ENCODE measurements at regions not wholly inside any gene's neighbourhood (a gene's known extent, or its start where the extent isn't known, plus 50 kb on each side); places are given as distances from the start of the nearest gene placed in this dataset.
A peak's percentile ranks its signal among the peaks of the same experiment; 100 is the strongest.

DNA sequence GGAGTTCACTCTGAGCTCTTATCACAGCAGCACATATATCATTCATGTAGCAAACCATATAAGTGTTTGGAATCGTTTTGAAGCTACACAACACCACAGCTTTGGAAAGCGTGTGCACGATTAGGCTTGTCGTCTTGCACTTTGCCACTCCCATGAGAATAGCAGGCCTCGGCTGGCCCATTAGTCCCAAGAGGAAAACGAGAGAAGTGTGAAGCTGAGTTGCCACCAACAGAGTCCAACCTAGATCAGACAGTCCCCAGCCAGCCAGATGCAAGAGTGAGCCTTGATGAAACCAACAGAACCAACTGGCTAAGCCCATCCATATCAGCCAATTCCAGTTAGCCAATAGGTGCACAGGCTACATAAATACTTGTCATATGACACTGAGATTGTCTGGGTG lies 238.4 kb downstream of the C1orf94 start:
- no peak for DNase-seq

DNA sequence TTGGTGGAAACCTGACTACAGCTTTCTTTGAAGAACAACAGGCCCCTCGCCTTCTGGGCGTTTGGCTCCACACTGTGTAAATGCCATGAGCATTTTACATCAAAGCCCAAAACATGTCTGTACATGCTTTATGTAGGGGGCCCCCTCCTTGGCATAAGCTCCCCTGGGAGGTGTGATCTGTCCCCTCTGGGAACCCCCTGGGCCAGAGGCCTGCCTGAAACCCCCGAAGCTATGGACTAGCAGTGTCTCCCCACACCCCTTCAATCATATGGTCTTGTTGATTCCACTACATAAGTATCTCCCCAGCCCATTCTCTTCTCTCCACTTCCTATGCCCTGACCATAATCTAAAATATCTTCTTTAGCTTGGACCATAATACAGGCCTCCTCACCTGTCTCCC lies 241.5 kb downstream of the C1orf94 start:
- no peak for DNase-seq

DNA sequence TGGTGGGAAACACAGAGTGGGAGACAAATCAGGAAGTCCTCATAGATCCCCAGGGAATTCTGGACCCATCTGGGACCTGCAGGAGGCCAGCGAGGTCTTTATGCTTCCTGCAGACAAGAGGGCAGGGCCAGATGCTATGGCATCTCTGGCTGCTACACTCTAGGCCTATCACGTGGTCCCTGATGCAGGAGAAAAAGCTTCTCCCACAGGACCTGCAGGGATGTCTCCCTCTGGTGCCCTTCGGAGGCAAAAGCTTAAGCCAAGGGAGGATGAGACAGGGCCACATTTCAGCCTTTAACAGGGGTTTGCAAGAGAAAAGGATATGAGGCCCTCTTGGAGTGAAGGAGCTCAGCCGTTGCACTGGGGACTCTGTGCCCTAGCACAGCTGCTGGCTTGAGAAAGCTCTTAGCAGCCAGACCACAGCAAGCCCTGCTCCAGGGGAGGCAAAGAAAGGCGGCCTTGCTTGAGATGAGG lies 243.0 kb downstream of the C1orf94 start:
- no peak for DNase-seq

DNA sequence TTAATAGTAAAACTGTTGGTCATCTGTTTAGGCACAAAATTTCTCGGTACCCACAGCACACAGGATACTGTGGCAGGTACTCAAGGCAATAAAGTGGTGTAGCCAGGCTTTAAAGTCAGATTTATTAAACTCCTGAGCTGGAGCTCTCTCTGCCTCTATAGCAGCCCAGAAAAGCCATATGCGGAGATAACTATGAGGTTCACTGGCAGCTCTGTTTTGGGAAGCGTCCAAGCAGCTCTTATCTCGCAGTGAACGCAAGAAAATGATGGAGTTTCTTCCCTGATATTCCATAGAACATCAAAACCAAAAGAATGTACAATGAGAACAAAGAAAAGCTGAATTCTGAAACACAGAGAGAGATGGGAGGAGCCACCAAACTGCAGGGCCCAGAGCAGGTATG lies 248.3 kb downstream of the C1orf94 start:
- no peak for DNase-seq

DNA sequence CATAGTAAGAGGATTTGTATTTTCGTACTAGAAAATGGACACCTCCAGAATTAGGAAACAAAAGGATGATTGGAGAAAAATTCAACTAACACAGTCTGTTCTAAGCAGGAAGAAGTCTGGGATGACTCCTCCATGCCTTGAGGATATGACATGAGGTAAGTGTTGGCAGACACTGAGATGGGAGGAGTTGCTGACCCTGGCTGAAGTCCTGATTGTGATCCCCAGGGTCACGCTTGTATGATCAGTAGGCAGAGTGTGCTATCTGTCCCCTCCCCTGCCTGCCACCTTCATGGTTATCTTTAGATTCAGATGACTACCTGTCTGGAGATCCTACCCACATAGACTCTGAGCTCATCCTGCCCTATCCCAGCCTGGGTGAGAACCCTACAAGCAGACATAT lies 249.1 kb downstream of the C1orf94 start:
- DNase-seq, result no peak

DNA sequence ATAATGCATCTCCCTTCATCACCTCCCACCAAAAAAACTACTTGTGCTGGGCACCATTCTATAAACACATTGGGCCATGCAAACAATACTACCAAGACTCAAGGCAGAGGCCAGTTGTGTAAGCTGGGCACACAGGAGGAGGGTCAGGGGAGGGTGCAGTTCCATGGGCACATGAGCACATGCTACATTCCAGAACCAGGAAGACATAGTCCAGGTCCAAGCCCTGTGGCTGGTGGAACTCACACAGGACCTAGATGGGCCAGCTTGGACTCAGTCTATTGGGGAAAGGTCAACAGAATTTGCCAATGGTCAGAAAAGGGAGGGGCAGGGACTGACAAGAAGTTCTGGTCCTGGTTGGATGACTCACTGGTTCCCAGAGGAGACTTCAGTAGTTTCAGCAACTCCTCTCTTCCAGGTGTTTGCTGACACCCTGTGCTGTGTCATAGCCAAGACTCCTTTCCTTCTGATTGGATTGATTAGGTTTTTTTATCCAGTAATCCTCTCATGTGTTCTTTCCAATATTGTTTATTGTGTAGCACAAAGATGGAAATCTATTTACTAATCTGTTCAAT lies 249.7 kb downstream of the C1orf94 start:
- no peak for DNase-seq

DNA sequence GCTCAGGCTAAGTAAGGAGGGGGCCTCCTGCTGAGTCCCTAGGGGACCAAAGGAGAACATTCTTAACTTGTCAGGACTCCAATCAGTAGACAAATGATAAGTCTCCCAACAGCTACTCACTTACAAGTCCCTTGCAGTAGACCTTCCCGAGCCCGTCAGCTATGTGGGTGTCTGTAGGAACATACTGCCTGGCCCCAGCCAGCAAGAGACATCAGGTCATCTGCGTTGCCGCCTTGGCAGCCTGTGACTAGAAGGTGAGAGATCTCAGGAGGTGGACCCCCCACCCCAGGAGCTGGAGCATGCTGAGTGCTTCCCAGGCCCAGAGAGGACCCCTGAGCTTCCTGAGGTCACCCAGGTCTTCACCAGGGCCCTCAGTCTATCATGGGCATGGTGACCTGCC lies 250.5 kb downstream of the C1orf94 start:
- no peak for DNase-seq

DNA sequence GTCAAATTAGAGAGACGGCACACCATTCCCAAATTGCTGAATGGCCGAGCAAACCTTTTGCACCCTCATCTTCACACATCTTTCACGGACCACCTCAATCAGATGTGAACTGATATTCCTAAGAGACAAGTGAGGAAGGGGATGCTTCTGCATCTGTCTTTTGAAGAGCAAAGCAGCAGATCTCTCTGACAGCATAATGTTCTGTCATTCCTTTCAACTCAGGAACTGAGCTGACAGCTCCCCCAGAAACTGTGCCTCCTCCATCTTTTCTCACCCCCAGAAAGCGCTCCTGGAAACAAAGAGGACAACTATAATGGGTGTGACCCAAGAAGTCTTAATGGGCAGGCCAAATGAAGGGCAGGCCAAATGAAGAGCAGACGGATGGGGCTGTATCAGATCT lies 256.4 kb downstream of the C1orf94 start:
- no peak for DNase-seq

DNA sequence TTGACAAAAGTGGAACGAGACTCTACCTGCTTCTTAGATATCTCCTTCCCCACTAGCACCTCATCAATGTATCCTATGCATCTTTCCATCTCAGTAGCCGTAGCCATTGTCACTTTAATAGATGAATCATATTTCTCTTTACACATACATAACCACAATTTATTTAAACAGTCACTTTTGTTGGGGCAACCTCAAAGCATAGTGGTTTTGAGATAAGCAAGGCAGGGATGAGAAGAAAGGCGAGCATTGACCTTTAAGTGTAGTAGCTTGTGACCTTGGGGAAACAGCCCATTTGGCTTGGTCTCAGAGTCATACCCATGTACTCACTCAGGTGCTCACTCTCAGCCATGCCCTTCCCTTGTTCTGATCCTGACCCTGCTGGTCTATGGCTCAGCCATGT lies 260.1 kb downstream of the C1orf94 start:
- no peak for DNase-seq

DNA sequence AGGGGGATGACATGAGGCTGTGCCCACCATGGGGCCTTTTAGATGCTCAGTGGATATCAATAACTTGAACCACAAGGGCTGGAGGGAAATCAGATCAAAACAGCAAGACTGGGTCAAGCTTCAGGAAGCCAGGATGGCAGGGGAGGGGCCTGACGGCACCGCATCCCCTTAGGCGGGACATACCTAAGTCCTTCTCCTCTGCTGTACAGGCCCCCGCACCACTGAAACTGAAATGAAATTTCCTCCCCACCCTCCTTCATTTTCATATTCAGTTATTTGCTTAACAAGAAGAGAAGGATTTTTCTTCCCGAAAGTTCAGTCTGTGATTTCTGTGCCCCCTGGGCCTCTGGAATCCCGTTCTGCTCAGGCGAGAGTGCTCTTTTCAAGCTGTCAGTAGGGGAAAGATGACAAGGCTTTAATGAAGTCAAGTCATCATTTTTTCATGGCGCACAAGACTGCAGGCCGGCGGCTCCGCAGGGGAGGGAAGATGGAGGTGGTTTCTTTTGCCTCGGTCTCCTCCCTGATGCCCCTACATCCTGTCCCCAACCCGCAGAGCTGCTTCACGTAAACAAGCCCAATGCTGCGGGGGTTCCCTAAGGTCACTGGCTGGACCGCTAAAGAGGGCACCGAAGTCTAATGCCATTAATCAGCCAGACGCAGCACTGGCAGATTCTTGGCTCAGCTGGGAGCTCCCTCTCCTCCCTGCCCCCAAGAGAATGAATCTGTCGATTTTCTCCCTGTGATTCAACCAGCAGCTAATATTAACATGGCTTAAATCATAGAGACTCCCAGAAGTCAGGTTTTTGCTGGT lies 264.8 kb downstream of the C1orf94 start:
- no peak for DNase-seq

DNA sequence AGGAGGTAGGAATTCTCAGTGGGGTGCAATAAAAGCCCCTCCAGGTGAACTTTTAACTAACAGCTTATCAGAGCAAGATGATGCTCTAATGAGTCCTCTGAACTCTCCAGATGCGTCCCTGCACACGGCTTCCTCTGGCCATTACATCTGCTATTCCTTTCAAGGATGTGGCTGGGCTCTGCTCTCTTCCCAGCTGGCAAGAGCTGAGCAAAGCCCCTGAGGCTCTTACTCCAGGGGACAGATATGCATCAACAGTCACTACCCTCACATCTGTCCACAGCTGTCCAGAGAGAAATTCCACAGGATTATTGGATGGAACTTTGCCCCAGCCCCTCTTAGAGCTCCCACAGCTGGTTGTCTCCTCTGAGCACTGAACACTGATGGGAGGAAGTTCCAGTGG lies 267.8 kb downstream of the C1orf94 start:
- no peak for DNase-seq

DNA sequence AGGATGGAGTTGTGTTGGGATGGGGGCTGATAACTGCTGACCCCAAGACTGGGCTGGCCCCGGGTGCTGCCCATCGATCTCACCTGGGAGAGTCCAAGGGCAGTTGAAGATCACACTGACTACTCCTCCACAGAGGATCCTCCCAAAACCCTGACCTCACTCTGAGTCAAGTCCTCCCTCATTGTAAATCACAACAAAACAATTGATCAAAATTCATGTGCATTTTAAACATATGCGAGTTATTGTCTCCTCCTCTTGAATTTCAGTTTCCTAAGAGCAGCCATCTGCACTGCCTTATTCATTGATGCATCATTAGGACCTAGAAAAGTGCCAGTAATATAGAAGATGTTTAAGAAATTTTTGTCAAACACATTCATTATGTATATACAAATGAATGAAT lies 273.6 kb downstream of the C1orf94 start:
- no peak for DNase-seq

DNA sequence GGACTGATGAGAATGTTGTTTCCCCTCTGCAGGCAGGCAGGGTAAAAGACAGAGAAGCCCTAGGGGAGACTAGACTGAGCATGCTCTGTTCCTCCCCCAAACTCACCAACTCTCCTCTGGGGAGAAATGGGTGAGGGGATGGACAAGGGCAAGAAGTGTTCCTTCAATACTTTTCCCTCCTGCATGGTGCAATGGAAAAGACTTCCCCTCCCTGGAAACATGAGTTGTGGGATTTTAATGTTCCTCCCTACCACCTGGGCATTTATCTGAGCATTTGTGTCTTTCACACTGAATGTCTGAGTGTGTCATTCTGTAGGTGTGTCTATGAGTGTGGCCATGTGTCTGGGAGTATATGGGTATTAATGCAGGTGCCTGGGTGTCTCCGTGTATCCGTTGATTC lies 275.7 kb downstream of the C1orf94 start:
- DNase-seq, result no peak

DNA sequence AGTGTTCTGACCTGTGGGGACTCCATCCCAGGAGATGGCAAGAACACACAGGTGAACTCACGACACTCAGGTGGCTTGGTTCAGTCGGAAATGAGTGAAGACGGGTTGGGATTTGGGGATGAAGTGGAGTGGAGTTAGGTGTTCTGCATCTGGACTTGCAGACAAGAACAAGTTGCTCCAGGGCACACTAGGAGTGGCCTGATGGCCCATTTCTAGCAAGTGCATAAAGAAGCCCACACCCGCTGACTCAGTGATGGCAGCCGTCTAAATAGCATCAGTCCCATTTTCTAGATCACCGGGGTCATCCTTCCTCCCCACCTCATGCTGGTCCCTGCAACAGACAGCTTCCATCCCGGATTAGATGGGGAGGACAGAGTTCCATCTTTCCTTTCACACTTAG lies 278.4 kb downstream of the C1orf94 start:
- DNase-seq, result no peak

DNA sequence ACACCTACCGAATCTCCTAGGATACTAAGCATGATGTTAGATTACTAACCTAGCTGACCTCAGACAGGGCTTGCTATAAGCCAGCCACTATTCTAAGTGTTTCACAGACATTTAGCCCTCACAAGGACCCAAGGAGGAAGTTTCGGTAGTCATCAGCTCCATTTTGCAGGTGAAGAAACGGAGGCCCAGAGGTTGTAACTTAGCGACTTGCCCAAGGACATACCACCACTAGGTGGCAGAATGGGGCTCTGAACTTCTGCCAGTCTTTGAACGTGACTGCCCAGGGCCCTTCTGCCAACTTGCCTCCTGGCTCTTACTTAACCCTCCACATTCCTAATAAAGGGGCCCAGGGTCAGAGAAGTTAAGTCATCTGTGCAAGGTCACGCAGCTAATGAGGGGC lies 283.5 kb downstream of the C1orf94 start:
- peak; percentile 3 to 24 for DNase-seq

DNA sequence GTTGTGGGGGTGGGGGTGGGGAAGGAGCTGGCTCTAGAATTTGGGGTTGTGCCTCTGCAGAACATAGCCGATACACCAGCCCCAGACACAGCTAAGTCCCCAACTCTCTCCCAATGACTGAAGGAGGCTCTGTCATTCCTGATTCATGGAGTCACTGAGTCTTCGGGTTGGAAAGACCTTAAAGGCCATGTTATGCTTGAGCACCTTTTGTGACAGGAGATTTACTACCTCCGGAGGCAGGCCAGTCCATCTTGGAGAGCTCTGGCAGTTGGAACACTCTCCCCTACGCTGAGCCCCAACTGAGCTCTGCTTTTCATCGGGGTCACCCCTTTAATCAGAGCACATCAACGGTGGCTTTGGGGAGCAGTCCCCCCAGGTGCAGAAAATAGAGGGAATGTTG lies 284.4 kb upstream of the GJB5 start:
- DNase-seq, result no peak

DNA sequence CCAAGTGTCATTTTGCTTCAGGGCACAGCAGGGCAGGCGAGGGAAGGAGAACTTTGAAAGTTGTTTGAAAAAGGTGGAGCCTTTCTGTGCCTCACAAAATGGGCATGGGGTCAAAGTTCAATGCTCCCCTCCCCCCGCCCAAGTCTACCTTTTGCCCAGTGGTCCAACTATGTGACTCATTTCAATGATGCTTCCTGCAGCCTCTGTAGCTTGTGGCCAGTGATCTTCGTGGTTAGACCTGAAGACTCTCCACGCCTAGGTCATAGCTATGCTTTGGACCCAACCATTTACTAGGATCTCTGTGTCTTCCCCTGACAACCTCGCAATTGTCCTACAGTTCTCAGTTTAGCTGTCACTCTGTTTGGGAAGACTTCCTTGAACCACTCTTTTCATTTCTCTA lies 280.3 kb upstream of the GJB5 start:
- DNase-seq, result no peak

DNA sequence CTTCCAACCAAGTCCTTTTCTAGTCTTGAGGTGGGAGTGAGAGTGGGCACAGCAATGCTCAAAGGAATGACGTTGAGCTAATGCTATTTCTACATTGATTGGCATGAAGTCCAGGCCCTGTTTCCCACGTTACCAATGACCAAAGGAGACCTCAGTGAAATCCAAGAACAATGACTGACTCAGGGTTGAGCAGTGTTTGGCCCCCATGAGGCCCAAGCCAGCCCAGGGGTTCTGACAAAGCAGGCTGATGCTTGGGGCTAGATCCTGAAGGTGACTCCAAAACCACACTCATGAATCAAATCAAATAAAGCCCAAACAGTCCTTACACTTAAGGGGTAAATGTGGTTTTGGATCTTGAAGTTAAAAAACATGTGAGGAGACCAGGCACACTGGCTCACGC lies 278.5 kb upstream of the GJB5 start:
- no peak for DNase-seq

DNA sequence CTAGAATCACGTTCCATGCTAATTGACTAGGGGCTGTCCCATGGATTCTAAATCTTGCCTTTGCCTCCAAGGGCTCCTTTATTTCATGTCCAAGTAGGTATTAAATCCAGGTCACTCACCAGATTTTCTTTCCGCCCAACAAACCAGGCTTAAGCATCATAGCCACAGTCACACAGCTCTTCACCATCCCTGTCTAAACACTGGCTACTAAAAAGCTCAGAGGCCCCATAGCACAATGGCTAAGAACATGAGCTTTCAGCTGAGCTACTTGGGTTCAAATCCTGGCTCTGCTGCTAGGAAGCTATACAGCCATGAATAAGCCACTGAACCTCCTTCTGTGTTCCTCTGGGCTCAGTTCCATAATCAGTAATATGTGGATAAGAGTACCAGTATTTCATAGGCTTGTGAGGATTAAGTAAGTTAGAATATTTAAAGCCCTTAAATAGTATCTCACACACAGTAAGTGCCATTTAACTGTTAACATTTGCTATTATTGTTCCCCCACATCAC lies 277.2 kb upstream of the GJB5 start:
- DNase-seq, result no peak

DNA sequence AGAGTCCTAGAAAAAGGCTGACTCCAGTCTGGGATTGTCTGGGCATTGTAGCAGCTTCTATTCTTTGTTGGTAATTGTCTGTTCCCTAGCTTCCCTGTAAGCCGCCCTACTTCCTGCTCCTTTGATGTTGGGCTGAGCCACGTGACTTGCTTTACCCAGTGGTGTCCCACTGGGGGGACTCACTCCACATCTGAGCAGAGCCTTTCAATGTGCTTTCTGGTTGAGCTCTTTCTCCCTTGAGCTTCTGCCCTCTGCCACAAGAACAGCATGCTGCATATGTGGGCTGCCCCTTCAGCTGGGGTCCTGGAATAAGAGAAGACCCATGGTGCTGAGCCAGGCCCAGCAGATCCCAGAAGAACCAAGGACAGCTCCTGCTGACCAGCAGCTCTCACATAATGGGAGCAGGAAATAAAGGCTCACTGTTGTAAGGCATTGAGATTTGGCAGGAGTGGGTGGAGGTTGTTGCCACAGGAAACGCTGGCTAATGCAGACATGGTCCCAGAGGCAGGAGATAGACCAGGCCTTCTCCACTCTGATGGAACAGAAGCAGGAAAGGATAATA lies 276.3 kb upstream of the GJB5 start:
- DNase-seq, result no peak

DNA sequence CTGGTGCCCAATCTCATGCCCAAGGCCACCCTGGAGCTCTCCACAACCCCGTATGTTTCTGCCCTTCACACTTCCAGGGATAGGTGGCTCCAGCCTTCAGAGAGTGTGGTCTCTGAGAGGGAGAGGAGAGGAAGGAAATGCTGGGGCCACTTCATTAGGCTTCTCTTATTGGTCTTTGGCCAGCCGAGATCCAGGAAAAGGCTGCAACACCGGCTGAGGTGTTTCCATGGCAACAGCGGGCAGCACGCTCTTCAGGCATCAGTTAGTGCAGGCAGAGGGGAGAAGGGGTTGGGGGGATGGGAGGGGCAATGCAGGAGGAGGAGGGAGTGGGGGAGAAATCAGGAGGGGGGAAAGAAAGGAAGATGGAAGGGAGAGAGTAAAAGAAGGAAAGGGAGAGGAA lies 275.1 kb upstream of the GJB5 start:
- DNase-seq, result no peak

DNA sequence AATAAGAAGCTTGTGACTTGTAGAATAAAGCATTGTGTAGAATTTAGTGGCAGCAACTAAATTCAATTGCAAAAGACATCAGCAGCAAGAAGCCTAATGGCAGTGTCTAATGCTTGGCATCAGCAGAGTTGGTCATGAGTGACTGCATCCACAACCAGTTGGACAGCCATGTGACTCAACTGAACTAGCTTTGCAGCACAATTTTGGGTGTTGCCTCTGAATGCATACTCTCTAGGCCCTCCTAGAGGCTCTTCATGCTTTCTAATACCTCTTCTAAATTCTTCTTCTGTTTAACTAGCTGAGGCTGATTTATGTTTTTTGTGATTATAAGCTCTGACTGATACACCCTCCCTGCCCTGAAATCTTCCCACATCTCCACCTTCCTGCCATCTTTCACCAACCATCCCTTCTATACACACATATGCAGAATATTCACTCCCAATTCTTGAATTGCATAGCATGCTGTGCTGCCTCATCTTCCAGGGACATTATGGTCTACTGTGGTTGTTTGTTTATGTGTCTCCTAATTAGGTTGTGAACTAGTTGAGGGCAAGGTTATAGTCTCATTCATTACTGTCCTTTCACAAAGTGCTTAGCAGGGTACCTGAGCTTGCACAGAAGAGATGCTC lies 266.7 kb upstream of the GJB5 start:
- no peak for DNase-seq

DNA sequence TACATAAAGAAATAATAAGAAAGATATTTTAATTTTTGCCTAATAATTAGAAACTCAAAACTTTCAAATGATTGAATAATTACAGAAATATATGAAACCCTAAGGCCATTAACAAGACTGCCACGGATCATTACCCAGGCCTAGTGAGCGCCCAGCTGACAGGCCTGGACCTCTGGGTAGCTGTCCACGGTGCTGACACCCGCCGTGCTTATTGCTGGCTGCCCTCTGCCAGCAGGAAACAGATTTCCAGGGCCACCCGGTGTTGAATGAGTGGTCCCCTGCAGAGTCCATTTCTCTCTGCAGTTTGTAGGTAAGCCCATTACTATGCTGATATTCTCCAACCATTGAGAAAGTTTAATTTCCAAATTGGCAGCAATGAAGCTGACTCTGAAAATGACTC lies 254.4 kb upstream of the GJB5 start:
- DNase-seq, result peak in 1 of 2 experiments; percentile 2

DNA sequence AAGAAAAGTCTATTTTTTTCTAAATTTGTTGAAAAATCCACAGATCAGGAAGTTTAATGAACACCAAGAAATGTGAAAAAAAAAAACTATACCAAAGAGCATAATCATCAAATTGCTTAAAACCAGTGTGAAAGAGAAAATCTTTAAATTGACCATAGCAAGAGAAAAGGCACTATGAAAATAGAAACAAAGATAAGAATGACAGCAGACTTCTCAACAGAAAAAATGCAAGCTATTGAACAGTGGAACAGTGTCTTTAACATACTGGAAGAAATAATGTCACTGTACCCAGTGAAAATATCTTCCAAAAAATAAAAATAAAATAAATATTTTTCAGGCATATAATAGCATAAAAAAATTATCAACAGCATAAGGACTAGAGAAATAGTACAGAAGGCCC lies 243.0 kb upstream of the GJB5 start:
- no peak for DNase-seq

Measured in stimulated activated CD4-positive, alpha-beta T cell treated with anti-CD3 and anti-CD28 coated beads, Interleukin-4, amount 100 ng/mL, for 4 hours (primary cell).